Thyroid gland (tissue), 4 donors: ENCODE measurements at regions not wholly inside any gene's neighbourhood (a gene's known extent, or its start where the extent isn't known, plus 50 kb on each side); places are given as distances from the start of the nearest gene placed in this dataset.

Experiments
- DNase-seq, 2 donors: peaks; one replicate each; pipeline ENCODE4 v3.0.0-alpha.2; 2019
- H3K27ac ChIP-seq, 3 donors: fragments of 200-600 bp; sonication (generic); 1 replicate in 2 of 3; 2 replicates in 1 of 3; pipeline ENCODE4 v1.5.1; 2016 to 2019; ENCODE audit warnings: mild to moderate bottlenecking in 1 of 3, moderate library complexity in 1 of 3
- H3K27me3 ChIP-seq: fragments of 200-600 bp; sonication (generic); one replicate; pipeline ENCODE4 v1.5.1; 2019
- H3K36me3 ChIP-seq, 2 donors: fragments of 200-600 bp; sonication (generic); one replicate each; pipeline ENCODE4 v1.5.1; 2016 to 2019
- H3K4me1 ChIP-seq, 2 donors: fragments of 200-600 bp; sonication (generic); one replicate each; pipeline ENCODE4 v1.5.1; 2017 to 2019
- H3K4me3 ChIP-seq, 3 donors: fragments of 200-600 bp; sonication (generic); replicated peaks in 1 of 3; 1 replicate in 2 of 3; 2 replicates in 1 of 3; pipeline ENCODE4 v1.5.1; 2016; ENCODE audit warnings: mild to moderate bottlenecking in 1 of 3
- H3K9me3 ChIP-seq: fragments of 200-600 bp; sonication (generic); one replicate; pipeline ENCODE4 v1.5.1; 2017
- POLR2A ChIP-seq, 2 donors: fragments of 450-650 bp; IDR thresholded peaks; one replicate each; pipeline ENCODE4 v1.6.1; 2017; ENCODE audit warnings: antibody characterized with exemption in 2 of 2, mild to moderate bottlenecking in 2 of 2, moderate library complexity in 1 of 2
- WGBS, 2 donors: methylation state at CpG; one replicate each; pipeline ENCODE4 v1.1.5; 2017; 5-methylcytosine and 5-hydroxymethylcytosine counted together
- intact Hi-C: fragments of 100-400 bp; cut with DNase I; formaldehyde crosslinking; loops from one replicate; pipeline ENCODE4 v1.15.1; 2023
- TF ChIP-seq, protein P1 (sequence below), 6 experiments: fragments of 200-600 bp in 3 of 6; fragments of 450-650 bp in 3 of 6; sonication (generic) in 3 of 6; IDR thresholded peaks; one replicate each; pipeline ENCODE4 v1.5.1; 2016 to 2019; ENCODE audit warnings: antibody characterized with exemption in 6 of 6, mild to moderate bottlenecking in 2 of 6, inconsistent platforms in 1 of 6, moderate library complexity in 1 of 6

- Histone ChIP-seq H3K27ac (no peak overlapping the region), H3K4me1 (no peaks in the 10 kb centered on the region), H3K4me3 (no peak overlapping the region), H3K27me3 (no peaks in the 10 kb centered on the region), H3K9me3 (no peaks in the 10 kb centered on the region), H3K36me3 (no peaks in the 10 kb centered on the region)
- intact Hi-C loops, result no loop called here
- 55 to 61% methylated on average over 11 of the region's 11 CpGs for WGBS, 2 donors
- TF ChIP-seq POLR2A (IDR thresholded peaks at IDR 0.05), result no peak
- TF ChIP-seq, protein P1, sequence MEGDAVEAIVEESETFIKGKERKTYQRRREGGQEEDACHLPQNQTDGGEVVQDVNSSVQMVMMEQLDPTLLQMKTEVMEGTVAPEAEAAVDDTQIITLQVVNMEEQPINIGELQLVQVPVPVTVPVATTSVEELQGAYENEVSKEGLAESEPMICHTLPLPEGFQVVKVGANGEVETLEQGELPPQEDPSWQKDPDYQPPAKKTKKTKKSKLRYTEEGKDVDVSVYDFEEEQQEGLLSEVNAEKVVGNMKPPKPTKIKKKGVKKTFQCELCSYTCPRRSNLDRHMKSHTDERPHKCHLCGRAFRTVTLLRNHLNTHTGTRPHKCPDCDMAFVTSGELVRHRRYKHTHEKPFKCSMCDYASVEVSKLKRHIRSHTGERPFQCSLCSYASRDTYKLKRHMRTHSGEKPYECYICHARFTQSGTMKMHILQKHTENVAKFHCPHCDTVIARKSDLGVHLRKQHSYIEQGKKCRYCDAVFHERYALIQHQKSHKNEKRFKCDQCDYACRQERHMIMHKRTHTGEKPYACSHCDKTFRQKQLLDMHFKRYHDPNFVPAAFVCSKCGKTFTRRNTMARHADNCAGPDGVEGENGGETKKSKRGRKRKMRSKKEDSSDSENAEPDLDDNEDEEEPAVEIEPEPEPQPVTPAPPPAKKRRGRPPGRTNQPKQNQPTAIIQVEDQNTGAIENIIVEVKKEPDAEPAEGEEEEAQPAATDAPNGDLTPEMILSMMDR (IDR thresholded peaks at IDR 0.05), result no peak
- DNase-seq, result no peak
Observed at GRCh38 chr2:239902749-239903201, 122.4 kb downstream of the NDUFA10 start.

- 93 to 97% methylated on average over 13 of the region's 13 CpGs for whole genome bisulfite sequencing, 2 donors
- no peak for TF ChIP-seq POLR2A (IDR thresholded peaks at IDR 0.05)
- TF ChIP-seq, protein P1 (IDR thresholded peaks at IDR 0.05), result no peak
- Histone ChIP-seq H3K27ac (no peak overlapping the region), H3K36me3 (no peaks in the 10 kb centered on the region), H3K9me3 (no peaks in the 10 kb centered on the region), H3K4me3 (no peak overlapping the region), H3K27me3 (no peaks in the 10 kb centered on the region), H3K4me1 (no peaks in the 10 kb centered on the region)
- intact Hi-C loops, result no loop called here
- no peak for DNase-seq
Observed at GRCh38 chr2:239898292-239898925, 126.7 kb downstream of the NDUFA10 start.

- H3K4me1 ChIP-seq, result no peaks in the 10 kb centered on the region
- WGBS, 2 donors, result 82 to 92% methylated on average over 9 of the region's 9 CpGs
- no peaks in the 10 kb centered on the region for H3K9me3 ChIP-seq
- no peak for DNase-seq
- TF ChIP-seq, protein P1 (IDR thresholded peaks at IDR 0.05), result no peak
- TF ChIP-seq POLR2A (IDR thresholded peaks at IDR 0.05), result no peak
- no peaks in the 10 kb centered on the region for H3K27me3 ChIP-seq
- intact Hi-C loops, result no loop called here
- no peak overlapping the region for H3K4me3 ChIP-seq
- H3K27ac ChIP-seq, result no peak overlapping the region
- no peaks in the 10 kb centered on the region for H3K36me3 ChIP-seq
Observed at GRCh38 chr2:239897596-239898235, 127.4 kb downstream of the NDUFA10 start.

DNA sequence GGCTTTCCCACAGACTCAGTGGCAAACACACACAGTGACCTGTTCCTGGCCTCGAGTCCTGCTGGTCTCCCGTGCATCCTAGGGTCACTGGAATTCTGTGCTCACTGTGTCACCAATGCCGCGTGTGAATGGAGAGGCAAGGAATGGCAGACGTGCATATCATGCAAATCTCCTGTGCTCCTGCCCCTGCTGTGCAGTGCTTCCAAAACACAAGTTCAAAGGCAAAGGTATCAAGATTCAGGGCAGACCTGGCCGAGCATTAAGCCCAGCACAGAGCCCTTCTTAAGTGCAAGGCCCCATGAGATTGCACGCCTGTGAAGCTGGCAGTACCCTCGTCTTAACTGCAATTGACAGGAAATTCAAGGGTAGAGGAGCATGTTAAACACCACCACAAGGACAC lies 129.1 kb downstream of the NDUFA10 start:
- no peaks in the 10 kb centered on the region for H3K4me1 ChIP-seq
- no peaks in the 10 kb centered on the region for H3K9me3 ChIP-seq
- 70 to 77% methylated on average over 6 to 8 of the region's 8 CpGs for WGBS, 2 donors
- intact Hi-C loops, result no loop called here
- no peak overlapping the region for H3K27ac ChIP-seq
- H3K27me3 ChIP-seq, result no peaks in the 10 kb centered on the region
- no peak for TF ChIP-seq POLR2A (IDR thresholded peaks at IDR 0.05)
- TF ChIP-seq, protein P1 (IDR thresholded peaks at IDR 0.05), result no peak
- DNase-seq, result no peak
- no peak overlapping the region for H3K4me3 ChIP-seq
- H3K36me3 ChIP-seq, result no peaks in the 10 kb centered on the region

DNA sequence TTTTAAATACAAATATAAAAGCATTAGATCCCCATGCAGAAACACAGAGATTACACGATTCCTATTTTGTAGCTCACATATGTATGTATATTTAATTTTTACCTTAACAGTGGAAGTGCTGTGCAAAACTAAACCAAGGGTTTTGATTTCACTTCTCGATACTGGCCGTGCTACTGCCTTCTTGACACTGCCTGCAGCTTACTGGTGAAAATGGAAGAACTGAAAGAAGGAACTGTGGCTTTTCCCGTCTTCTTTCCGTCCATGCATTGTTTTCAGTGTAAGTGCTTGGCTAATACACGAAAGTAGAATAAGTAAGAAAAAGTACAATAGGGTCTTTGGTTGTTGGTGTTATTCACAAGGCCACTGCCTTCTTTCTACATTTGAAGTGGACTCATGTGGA lies 129.5 kb downstream of the NDUFA10 start:
- 79 to 87% methylated on average over 6 of the region's 6 CpGs for WGBS, 2 donors
- H3K36me3 ChIP-seq, result no peaks in the 10 kb centered on the region
- intact Hi-C loops, result no loop called here
- H3K27ac ChIP-seq, result no peak overlapping the region
- DNase-seq, result no peak
- no peaks in the 10 kb centered on the region for H3K9me3 ChIP-seq
- H3K4me3 ChIP-seq, result no peak overlapping the region
- H3K27me3 ChIP-seq, result no peaks in the 10 kb centered on the region
- no peaks in the 10 kb centered on the region for H3K4me1 ChIP-seq
- TF ChIP-seq, protein P1 (IDR thresholded peaks at IDR 0.05), result no peak
- no peak for TF ChIP-seq POLR2A (IDR thresholded peaks at IDR 0.05)
